Stomach (tissue), 4 donors: ENCODE measurements at regions not wholly inside any gene's neighbourhood (a gene's known extent, or its start where the extent isn't known, plus 50 kb on each side); places are given as distances from the start of the nearest gene placed in this dataset.

Source experiments
- EP300 ChIP-seq: sonication (generic); formaldehyde crosslinking; IDR thresholded peaks from one replicate; pipeline ENCODE4 v1.6.1; 2017; ENCODE audit warnings: antibody characterized with exemption
- POLR2A ChIP-seq, 4 donors: fragments of 450-650 bp; IDR thresholded peaks; one replicate each; pipeline ENCODE4 v1.6.1; 2016; ENCODE audit warnings: antibody characterized with exemption in 4 of 4, control low read depth in 2 of 4, mild to moderate bottlenecking in 1 of 4, moderate library complexity in 1 of 4
- TF ChIP-seq, protein P1 (sequence below), 7 experiments: fragments of 450-650 bp in 4 of 7; fragments of 200-600 bp in 3 of 7; sonication (generic) in 3 of 7; IDR thresholded peaks; one replicate each; pipeline ENCODE4 v1.5.1; 2016 to 2019; ENCODE audit warnings: antibody characterized with exemption in 7 of 7, control low read depth in 2 of 7, mild to moderate bottlenecking in 1 of 7

DNA sequence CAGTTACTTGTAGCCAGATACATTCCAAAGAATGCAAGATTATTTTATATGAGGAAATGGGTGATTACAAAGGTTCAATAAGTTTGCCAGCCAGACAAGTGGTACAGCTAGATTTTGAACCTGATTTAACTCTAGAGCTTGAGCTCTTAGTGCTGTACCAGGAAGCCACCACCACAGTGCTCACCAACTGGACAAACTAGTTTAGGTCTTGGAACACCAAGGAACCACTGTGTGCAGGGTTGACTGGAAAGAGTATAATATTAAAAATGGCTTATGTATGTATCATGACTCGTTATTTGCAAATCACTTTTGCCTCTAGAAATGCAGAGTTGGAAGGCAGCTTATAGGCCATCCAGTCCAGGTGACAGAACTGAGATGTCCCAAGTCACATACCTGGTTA, 177.2 kb downstream of the TXNL1 start:
- TF ChIP-seq, protein P1, sequence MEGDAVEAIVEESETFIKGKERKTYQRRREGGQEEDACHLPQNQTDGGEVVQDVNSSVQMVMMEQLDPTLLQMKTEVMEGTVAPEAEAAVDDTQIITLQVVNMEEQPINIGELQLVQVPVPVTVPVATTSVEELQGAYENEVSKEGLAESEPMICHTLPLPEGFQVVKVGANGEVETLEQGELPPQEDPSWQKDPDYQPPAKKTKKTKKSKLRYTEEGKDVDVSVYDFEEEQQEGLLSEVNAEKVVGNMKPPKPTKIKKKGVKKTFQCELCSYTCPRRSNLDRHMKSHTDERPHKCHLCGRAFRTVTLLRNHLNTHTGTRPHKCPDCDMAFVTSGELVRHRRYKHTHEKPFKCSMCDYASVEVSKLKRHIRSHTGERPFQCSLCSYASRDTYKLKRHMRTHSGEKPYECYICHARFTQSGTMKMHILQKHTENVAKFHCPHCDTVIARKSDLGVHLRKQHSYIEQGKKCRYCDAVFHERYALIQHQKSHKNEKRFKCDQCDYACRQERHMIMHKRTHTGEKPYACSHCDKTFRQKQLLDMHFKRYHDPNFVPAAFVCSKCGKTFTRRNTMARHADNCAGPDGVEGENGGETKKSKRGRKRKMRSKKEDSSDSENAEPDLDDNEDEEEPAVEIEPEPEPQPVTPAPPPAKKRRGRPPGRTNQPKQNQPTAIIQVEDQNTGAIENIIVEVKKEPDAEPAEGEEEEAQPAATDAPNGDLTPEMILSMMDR (IDR thresholded peaks at IDR 0.05) = no peak
- TF ChIP-seq EP300 (no peak), POLR2A (IDR thresholded peaks at IDR 0.05) (no peak)
